VCaP (cell line): ENCODE measurements at regions not wholly inside any gene's neighbourhood (a gene's known extent, or its start where the extent isn't known, plus 50 kb on each side); places are given as distances from the start of the nearest gene placed in this dataset.

Experiments
- H3K27ac ChIP-seq: fragments of 450-650 bp; 2 replicates; pipeline ENCODE4 v1.5.1; 2017
- CTCF ChIP-seq: fragments of 450-650 bp; conservative IDR thresholded peaks from 2 replicates; pipeline ENCODE4 v1.5.1; 2017; ENCODE audit warnings: mild to moderate bottlenecking, moderate library complexity

- H3K27ac ChIP-seq = no peak overlapping the region
- no peak for TF ChIP-seq CTCF
These were observed 307.0 kb upstream of the CPEB2 start for GRCh38 chr4:14695095-14695845.

- H3K27ac ChIP-seq = no peak overlapping the region
- TF ChIP-seq CTCF = no peak
These were observed 302.2 kb upstream of the CPEB2 start for GRCh38 chr4:14700083-14700482.

GRCh38 chr4:14700544-14700943, 301.7 kb upstream of the CPEB2 start:
- TF ChIP-seq CTCF = no peak
- no peak overlapping the region for H3K27ac ChIP-seq

- peak overlapping the region; percentile 81 for H3K27ac ChIP-seq
- no peak for TF ChIP-seq CTCF
These were observed 300.9 kb upstream of the CPEB2 start for GRCh38 chr4:14701389-14701788.

GRCh38 chr4:14701896-14702295, 300.4 kb upstream of the CPEB2 start:
- H3K27ac ChIP-seq = peak overlapping the region; percentile 81
- TF ChIP-seq CTCF = no peak

GRCh38 chr4:14708574-14708973, 293.7 kb upstream of the CPEB2 start:
- no peak for TF ChIP-seq CTCF
- H3K27ac ChIP-seq = no peak overlapping the region

- peak overlapping the region; percentile 57 for H3K27ac ChIP-seq
- TF ChIP-seq CTCF = no peak
These were observed 291.0 kb upstream of the CPEB2 start for GRCh38 chr4:14711259-14711658.
